ENCODE measurements at regions not wholly inside any gene's neighbourhood (a gene's known extent, or its start where the extent isn't known, plus 50 kb on each side); places are given as distances from the start of the nearest gene placed in this dataset.

DNA sequence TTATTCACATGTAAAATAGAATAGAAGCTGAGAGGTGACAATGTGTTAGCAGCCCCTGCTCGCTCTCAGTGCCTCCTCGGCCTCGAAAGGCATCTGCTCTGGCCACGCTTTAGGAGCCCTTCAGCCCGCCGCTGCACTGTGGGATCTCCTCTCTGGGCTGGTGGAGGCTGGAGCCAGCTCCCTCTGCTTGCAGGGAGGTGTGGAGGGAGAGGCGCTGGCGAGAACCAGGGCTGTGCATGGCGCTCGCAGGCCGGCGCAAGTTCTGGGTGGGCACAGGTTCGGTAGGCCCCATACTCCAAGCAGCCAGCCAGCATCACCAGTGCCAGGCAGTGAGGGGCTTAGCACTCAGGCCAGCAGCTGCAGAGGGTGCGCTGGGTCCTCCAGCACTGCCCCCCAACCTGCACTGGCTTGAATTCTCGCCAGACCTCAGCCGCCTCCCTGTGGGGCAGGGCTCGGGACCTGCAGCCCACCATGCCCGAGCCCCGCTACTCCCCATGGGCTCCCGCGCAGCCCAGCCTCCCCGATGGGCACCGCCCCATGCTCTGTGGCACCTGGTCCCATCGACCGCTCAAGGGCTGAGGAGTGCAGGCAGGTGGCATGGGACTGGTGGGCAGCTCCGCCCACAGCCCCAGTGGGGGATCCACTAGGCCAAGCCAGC, 1346.7 kb upstream of the IGFBP7 start:
- no peak for TF ChIP-seq Cebpa-rat (IDR thresholded peaks at IDR 0.05)

DNA sequence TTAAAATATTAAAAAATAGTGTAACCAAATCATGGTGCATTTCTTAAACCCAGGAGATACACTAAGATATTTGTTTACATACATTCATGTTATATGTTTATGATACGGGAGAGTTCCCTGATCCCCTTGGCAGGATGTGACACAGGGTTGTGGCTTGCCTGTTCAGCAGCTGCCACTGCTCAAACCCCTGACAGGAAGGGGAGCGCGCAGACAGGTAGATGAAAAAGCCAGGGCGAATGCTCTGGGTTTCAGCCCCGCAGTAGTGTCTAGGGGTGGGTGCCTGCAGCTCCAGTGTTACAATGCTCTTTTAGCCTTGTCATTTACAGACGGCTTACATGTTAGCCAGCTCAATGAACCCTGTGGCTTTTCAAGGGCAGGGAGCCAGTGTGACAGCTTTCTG, 1343.8 kb upstream of the IGFBP7 start:
- no peaks in the 10 kb centered on the region for H3K36me3 ChIP-seq
- no peaks in the 10 kb centered on the region for H3K4me1 ChIP-seq
- no peak overlapping the region for H3K27ac ChIP-seq
- H3K27me3 ChIP-seq: no peaks in the 10 kb centered on the region
- no peak overlapping the region for H3K4me2 ChIP-seq
- no peak for TF ChIP-seq Cebpa-rat (IDR thresholded peaks at IDR 0.05)
- H3K9me3 ChIP-seq: peaks cover 9% of the 10 kb centered on the region
- no peak overlapping the region for H3K4me3 ChIP-seq
- H3K9ac ChIP-seq: no peak overlapping the region
- no peaks in the 10 kb centered on the region for H4K20me1 ChIP-seq

More for the DNA sequence above, 1346.7 kb upstream of the IGFBP7 start:
- H3K9me3 ChIP-seq: peaks cover 9% of the 10 kb centered on the region
- H3K36me3 ChIP-seq: no peaks in the 10 kb centered on the region
- no peaks in the 10 kb centered on the region for H3K4me1 ChIP-seq
- no peak overlapping the region for H3K9ac ChIP-seq
- no peaks in the 10 kb centered on the region for H4K20me1 ChIP-seq
- no peak overlapping the region for H3K4me3 ChIP-seq
- no peak overlapping the region for H3K4me2 ChIP-seq
- H3K27me3 ChIP-seq: no peaks in the 10 kb centered on the region
- no peak overlapping the region for H3K27ac ChIP-seq

DNA sequence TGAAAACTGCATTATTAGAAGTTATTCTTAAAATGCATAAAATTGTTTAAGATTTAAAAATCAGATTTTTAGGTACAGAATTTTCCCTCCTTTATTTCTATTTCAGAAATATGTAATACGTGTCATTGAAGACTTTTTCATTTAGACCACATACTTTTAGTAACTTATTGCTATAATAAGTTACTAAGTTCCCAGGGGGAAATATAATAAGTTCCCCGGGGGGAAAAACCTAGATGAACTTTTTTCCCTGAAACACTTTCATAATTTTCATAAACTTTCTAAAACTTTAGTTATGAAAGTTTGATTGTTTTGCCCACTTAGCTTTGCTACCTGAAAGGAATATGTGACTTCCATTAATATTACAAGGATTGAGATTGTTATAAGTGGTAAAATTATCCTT, 1341.5 kb upstream of the IGFBP7 start:
- Histone ChIP-seq H3K4me3 (no peak overlapping the region), H3K4me2 (no peak overlapping the region), H3K36me3 (no peaks in the 10 kb centered on the region), H3K27me3 (no peaks in the 10 kb centered on the region), H3K9me3 (peaks cover 1% of the 10 kb centered on the region), H3K4me1 (no peaks in the 10 kb centered on the region), H3K27ac (no peak overlapping the region), H4K20me1 (no peaks in the 10 kb centered on the region), H3K9ac (no peak overlapping the region)
- TF ChIP-seq Cebpa-rat (IDR thresholded peaks at IDR 0.05): no peak

DNA sequence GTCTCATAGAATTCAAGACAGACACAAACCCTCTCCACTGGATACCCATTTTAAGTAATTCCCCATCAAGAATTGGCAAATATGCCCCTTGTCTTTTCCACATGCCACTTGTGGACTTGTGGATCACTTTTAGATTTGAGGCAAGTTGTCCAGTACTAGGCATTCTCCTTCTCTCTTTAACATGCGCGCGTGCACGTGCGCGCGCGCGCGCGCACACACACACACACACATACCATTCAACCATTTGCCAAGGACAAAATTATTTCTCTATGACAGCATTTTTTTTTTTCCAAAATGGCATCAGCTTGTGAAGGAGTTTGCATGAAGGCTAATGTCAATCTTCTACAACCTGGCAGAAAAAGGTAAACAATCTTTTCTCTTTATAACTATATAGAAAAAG, 1325.7 kb upstream of the IGFBP7 start:
- Histone ChIP-seq H3K27ac (no peak overlapping the region), H3K4me3 (no peak overlapping the region), H3K9me3 (peaks cover 18% of the 10 kb centered on the region), H4K20me1 (no peaks in the 10 kb centered on the region), H3K9ac (no peak overlapping the region), H3K4me2 (no peak overlapping the region), H3K4me1 (no peaks in the 10 kb centered on the region), H3K36me3 (no peaks in the 10 kb centered on the region), H3K27me3 (no peaks in the 10 kb centered on the region)
- no peak for TF ChIP-seq Cebpa-rat (IDR thresholded peaks at IDR 0.05)

DNA sequence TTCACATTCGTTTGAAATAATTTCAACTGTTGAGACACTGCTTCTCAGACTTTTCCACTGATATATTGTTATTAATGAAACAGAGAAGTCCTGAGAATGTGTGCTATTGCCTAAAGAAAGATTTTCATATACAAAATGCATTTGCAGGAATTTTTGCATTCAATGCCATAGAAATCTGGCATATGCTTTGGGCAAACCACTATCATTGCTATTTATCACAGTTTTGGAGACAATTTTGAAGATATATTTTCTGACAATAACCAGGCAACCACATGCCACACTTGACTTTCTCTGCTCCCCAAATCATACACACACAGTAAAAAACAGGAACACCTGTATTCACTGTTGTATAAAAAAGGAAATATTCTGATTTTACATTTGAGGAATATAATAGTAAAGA, 1303.7 kb upstream of the IGFBP7 start:
- Histone ChIP-seq H3K4me2 (no peak overlapping the region), H3K9ac (no peak overlapping the region), H3K27ac (no peak overlapping the region), H3K9me3 (no peaks in the 10 kb centered on the region), H4K20me1 (no peaks in the 10 kb centered on the region), H3K27me3 (no peaks in the 10 kb centered on the region), H3K36me3 (no peaks in the 10 kb centered on the region), H3K4me1 (no peaks in the 10 kb centered on the region), H3K4me3 (no peak overlapping the region)
- no peak for TF ChIP-seq Cebpa-rat (IDR thresholded peaks at IDR 0.05)

DNA sequence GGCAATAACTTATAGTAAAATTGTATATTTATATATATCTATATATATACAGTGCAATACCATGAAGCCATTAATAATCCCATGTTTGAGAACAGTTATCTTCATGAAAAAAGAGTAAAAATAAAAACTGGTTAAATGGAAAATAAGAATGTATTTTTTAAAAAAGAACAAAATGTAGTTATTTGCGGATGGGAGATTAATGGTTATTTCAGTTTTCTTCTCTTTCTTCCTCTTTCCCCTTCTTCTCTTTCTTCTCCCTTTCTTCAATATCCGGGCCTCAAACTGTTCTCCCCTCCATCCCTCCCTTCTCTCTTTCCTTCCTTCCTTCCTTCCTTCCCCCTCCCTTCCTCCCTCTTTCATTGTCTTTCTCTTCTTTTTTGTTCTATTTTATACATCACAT, 1301.7 kb upstream of the IGFBP7 start:
- Histone ChIP-seq H3K9me3 (no peaks in the 10 kb centered on the region), H3K9ac (no peak overlapping the region), H3K27ac (no peak overlapping the region), H3K4me3 (no peak overlapping the region), H3K4me1 (no peaks in the 10 kb centered on the region), H3K27me3 (no peaks in the 10 kb centered on the region), H3K4me2 (no peak overlapping the region), H4K20me1 (no peaks in the 10 kb centered on the region), H3K36me3 (no peaks in the 10 kb centered on the region)
- TF ChIP-seq Cebpa-rat (IDR thresholded peaks at IDR 0.05): no peak

DNA sequence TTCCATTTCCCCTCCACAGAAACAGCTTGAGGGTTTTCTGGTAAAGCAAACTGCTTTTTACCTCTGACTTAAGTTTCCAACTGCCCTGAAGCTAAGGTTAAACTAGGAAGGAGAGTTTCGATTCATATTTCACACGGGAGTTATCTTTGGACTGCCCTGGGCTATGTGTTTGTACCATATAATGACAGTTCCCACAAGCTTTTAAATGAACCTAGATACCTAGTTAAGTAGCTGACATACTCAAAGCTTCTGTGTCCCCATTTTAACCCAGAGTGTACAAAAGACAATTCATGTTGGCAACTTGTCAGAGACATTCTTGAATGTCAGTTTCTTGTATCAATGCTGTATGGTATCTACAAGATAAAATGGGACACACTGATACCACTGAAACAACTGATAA, 1296.6 kb upstream of the IGFBP7 start:
- no peaks in the 10 kb centered on the region for H3K27me3 ChIP-seq
- H3K4me3 ChIP-seq: no peak overlapping the region
- TF ChIP-seq Cebpa-rat (IDR thresholded peaks at IDR 0.05): no peak
- H3K36me3 ChIP-seq: no peaks in the 10 kb centered on the region
- H4K20me1 ChIP-seq: no peaks in the 10 kb centered on the region
- no peak overlapping the region for H3K27ac ChIP-seq
- H3K4me1 ChIP-seq: no peaks in the 10 kb centered on the region
- H3K9me3 ChIP-seq: peaks cover 4% of the 10 kb centered on the region; the same call in 1 of the 2 replicates
- no peak overlapping the region for H3K4me2 ChIP-seq
- H3K9ac ChIP-seq: no peak overlapping the region

DNA sequence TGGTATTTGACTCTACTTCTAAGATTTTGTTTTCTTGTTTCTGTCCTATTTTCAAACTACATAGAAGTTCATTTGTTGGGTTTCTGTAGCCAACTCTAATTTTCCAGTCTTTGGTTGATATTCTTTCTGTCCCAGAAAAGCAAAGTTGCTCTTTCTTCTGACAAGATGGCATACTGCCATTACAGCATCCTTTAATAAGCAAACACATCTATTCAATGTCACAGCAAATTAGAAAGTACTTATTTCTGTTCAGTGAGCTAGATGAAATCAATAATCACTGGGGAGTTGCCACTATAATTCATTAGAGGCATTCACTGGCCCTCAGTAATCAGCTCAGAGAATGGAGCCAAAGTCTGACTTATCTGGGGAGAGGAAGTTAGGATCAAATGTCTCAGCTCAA, 1258.0 kb upstream of the IGFBP7 start:
- Histone ChIP-seq H3K36me3 (no peaks in the 10 kb centered on the region), H3K9ac (no peak overlapping the region), H3K9me3 (no peaks in the 10 kb centered on the region), H3K4me2 (no peak overlapping the region), H3K27ac (no peak overlapping the region), H3K27me3 (no peaks in the 10 kb centered on the region), H3K4me3 (no peak overlapping the region), H3K4me1 (no peaks in the 10 kb centered on the region), H4K20me1 (no peaks in the 10 kb centered on the region)
- no peak for TF ChIP-seq Cebpa-rat (IDR thresholded peaks at IDR 0.05)

DNA sequence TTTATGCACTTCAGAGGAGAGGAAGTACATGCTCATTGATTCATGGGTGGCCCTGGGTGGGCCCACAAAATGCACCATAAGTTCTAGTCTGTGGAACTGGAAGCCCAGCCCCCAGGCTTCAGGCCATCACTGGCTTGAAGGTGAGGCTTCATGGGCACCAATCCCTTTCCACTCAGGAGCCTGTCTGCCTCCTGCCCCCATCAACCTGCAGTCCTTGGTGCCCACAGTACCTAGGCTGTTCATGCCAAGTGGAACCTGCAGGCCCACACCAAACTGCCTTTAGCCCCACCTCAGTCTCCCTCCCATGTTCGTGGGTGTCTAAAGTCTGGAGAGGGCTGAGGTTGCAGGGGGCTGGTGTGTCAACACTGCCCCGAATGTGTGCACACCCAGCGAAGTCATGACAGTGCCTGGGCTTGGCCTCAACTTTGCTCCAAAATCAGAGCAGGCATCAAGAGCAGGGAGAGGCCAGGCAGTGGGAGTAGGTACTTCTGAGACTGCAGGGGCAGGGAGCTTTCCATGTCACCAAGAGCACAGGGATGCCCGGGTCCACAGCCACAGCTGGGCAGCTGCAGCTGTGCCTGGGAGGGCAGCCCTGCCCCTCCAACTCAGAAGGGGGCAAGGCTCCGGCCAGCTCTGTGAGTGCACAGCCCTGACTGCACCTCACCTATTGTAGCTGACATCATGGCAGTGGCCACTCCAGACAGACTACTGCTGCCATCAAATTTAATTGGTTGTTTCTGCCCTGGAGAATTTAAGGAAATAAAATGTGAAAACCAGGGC, 1250.4 kb upstream of the IGFBP7 start:
- Histone ChIP-seq H3K9ac (no peak overlapping the region), H4K20me1 (no peaks in the 10 kb centered on the region)
- no peak for TF ChIP-seq Cebpa-rat (IDR thresholded peaks at IDR 0.05)

DNA sequence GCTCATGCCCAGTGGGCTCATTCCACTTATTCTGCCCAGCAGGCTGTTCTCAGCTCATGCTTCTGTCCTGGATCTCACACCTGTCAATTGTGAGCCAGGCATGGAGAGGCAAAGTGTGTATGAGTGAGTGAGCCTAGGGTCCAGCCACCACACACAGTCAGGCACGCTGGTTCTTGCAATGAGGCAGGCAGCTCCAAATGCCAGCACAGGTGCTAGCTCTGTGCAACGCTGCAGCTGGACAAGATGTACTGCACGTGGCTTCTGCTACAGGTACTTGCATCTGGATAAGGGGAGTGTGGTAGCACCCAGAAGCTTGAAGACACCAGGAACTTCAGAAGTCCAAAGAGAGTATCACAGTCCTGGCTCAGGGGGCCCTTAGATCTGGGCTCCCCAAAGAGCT, 1249.4 kb upstream of the IGFBP7 start:
- Histone ChIP-seq H3K9ac (no peak overlapping the region), H3K4me2 (no peak overlapping the region), H4K20me1 (no peaks in the 10 kb centered on the region), H3K9me3 (peaks cover 30% of the 10 kb centered on the region), H3K27ac (no peak overlapping the region), H3K27me3 (no peaks in the 10 kb centered on the region), H3K4me3 (no peak overlapping the region), H3K36me3 (no peaks in the 10 kb centered on the region), H3K4me1 (no peaks in the 10 kb centered on the region)
- no peak for TF ChIP-seq Cebpa-rat (IDR thresholded peaks at IDR 0.05)

More for the DNA sequence above, 1250.4 kb upstream of the IGFBP7 start:
- H3K4me2 ChIP-seq: no peak overlapping the region
- H3K36me3 ChIP-seq: no peaks in the 10 kb centered on the region
- peaks cover 30% of the 10 kb centered on the region for H3K9me3 ChIP-seq
- H3K27ac ChIP-seq: no peak overlapping the region
- H3K4me1 ChIP-seq: no peaks in the 10 kb centered on the region
- H3K4me3 ChIP-seq: no peak overlapping the region
- H3K27me3 ChIP-seq: no peaks in the 10 kb centered on the region

All from BLaER1 (cell line).